ENCODE measurements at regions not wholly inside any gene's neighbourhood (a gene's known extent, or its start where the extent isn't known, plus 50 kb on each side); places are given as distances from the start of the nearest gene placed in this dataset.

DNA sequence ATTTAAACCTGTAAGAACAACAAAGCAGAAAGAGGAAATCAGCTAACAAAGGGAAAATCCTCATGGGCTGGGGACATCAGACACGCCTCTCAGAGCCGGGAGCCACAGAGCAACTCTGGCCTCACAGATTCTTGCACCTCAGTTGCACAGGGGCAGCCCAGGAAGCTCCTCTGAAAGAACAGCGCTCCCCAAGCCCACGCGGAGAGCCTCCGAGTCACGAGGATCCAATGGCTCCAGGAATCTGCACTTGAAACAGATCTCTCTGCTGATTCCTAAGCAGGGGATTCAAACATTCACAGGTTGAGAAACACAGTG is 213.2 kb upstream of the MGMT start:
- no peak for DNase-seq (ENCODE audit: insufficient read length, low spot score)
- FAIRE-seq: no peak

DNA sequence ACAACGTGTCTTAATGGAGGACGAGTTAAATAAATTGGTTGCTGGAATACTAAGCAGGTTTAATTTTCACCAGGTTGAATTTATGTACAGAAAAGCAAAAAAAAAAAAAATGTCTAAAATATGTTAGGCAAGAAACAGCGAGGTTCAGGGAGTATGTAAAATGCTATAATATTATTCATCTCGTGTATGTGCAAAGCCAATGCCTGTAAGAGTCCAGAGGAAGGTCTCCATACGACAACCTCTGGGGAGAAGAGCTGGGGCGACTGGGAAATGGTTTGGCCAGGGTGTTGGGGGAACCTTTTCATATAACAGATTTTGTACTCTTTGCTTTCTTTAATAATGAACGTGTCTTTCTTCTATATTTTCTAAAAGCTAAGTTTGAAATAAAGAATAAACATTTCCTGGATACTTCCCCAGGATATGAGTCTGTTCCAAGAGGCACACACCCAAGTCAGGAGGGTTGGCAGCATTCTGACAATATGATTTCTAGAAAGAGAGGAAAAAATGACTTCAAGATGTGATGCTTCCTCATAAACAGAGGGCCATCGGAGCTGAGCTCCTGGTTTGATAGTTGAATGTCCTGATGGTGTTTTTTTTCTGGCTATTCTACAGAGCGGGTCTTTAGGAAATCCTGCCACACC is 208.6 kb upstream of the MGMT start:
- DNase-seq (ENCODE audit: insufficient read length, low spot score) (no peak), FAIRE-seq (no peak)

DNA sequence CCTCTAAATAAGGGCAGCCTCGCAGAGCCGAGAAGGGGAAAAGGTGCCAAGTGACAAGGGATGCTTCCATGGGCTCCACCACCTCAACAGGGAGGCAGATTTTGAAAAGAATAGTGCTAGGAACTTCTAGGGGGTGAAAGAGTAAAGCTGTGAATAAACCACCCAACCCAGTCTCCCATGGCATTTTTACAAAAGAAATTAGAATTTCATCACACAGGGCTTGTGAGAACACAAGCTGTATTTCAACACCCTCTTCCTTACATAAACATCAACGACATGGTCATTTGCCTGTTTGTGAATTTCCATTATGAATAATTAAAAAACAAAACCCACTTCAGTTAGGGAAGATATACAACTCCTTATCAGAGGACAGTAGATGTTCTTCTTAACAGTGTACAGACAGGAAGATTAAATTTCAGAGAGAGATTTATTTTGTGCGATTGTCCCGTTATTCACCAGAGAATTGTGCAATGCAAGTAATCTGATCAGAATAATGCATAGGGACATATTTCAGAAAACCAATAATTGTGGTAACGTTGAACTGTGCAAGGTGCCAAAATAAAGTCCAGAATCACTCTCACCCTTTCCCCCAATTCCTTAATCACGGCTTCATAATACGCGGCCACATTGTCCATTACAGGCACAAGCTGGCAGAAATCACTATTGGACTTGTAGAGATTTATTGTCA is 207.8 kb upstream of the MGMT start:
- FAIRE-seq: no peak

DNA sequence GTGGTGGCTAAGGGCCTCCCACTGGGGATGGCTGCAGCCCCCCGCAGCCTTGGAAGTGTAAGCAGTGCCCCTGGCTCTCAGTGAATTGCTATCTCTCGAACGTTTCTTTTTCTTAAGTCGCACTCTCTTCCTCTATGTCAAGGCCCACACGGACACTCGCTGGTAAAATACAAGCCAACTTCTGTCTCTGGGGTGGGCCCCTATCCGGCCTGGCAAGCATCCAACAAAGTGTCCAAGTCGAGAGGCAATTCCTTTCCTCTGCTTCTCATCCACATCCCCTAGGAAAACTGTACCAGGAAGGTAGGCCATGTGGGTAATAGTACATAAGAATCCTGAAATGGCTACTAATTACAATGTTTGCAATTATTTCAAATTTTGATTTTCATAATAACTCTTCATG is 194.9 kb upstream of the MGMT start:
- DNase-seq (ENCODE audit: insufficient read length, low spot score) (no peak), FAIRE-seq (no peak)

More for the DNA sequence above, 207.8 kb upstream of the MGMT start:
- DNase-seq (ENCODE audit: insufficient read length, low spot score): no peak

DNA sequence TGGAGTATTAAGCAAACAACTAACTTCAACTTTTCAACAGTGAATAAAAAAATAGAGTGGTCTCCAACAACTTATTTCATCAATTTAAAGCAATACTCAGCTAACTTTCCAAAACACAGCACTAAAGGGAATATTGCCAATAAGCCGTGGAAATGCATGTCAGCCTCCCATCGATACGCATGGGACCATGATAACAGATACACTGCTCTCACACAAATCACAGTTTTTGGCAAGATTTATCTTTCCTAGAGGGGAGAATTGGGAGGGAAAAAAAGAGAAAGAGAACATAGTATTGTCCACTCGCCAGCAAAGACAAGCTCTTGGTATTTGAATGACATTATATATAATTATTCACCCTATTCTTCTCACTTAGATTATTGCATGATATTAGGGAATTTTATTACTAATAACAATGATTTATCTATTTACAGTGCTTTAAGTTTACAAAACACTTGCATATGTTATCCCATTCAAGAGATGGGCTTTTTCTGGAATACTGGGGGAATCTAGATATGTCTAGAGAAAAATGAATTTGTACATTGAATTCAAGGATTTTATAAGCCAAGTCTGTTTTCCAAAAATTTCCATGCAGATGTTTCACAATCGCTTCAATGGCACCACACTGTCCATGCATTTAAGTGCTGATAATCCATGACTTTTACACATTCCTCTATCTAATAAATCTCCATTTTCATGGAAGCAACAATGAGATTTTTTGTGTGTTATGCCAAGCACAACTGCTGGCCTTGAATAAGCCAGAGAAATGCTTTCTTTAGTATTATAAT is 194.0 kb upstream of the MGMT start:
- FAIRE-seq: no peak
- DNase-seq (ENCODE audit: insufficient read length, low spot score): no peak

DNA sequence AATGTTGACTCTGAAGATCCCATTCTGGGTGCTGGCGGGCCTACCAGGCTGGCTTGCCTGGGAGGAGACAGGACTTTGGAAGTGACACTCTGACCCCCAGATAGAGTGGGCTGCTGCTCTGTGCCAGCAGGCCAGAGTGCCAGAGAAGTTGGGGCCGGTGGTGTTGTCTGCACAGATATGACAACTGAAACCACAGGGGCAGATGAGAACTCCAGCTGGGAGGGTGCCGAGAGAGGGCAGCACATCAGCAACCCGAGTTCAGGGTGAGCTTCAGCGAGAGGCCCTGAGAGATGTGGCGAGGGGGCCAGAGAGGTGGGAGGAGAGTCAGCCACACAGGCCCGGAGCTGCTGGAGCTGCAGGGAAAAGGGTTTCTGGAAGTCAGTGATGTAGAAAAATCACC is 193.2 kb upstream of the MGMT start:
- DNase-seq (ENCODE audit: insufficient read length, low spot score) (no peak), FAIRE-seq (no peak)

DNA sequence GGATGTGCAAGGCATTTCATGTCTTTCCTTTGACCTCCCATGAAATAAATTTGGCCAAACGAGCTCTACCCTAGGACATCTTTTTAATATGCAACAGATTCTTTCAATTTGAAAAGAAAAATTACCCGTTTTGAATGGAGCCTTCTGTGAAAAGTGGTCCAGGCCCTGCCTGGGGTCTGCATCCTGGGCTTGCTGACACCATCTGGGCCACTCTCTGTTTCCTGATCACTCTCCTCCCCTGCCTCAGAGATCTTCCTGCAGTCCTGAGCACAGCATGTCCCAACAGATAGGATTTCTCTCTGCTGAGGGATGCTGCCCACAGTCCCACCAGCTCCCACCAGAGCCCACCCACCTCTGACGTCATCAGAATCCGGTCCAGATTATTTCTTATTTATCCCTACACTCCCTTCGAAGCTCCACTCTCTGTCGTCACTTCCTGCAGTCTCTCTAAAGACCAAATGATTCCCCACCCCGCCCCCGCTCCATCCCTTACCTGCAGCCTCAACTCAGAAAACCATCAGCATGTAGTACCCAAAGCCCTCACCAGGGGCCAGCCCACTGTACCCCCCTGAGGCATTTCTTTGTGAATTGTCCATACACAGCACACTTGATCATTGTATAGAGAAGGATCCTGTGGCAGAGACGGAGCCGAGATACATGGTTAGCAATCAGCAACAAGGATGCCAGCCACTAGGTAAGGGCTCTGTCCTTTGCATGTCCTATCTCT is 192.1 kb upstream of the MGMT start:
- FAIRE-seq: no peak
- DNase-seq (ENCODE audit: insufficient read length, low spot score): no peak

DNA sequence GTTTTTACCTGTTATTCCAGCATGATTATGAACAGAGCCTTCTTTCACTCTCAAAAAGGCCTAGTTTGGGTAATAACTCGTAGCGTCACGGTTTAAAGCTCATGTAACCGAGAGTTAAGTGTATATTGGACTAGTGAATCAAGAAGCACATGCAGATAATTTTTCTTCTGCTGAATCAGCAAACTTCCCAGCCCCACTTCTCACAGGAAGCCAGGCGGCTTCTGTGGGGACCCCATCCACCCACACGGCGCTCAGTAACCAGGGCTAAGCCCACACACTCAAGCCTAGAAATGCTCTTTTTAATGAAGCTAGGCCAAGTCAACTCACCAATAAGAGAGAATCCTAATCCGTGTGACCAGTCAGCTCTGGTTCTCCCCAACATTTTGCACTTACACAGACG is 191.2 kb upstream of the MGMT start:
- no peak for FAIRE-seq

DNA sequence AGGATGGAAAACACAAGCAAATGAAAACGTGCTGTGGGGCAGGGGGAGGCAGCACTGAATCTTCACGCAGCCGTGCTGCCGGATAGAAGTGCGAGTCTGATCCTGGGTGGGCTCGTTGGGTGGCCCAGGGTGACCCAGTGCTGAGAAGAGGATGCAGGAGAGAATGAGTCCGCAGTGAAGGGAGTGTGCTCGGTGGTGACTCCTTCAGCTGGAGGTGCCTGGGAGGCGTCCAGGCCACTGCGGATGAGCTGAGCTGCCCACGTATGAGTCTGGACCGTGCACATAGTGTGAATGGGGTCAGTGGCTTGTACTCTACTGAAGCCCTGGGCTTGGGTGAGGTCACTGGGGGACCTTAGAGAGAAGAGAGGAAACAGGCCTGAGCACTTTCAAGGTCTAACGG is 190.0 kb upstream of the MGMT start:
- FAIRE-seq: no peak
- no peak for DNase-seq (ENCODE audit: insufficient read length, low spot score)

More for the DNA sequence above, 191.2 kb upstream of the MGMT start:
- DNase-seq (ENCODE audit: insufficient read length, low spot score): no peak

DNA sequence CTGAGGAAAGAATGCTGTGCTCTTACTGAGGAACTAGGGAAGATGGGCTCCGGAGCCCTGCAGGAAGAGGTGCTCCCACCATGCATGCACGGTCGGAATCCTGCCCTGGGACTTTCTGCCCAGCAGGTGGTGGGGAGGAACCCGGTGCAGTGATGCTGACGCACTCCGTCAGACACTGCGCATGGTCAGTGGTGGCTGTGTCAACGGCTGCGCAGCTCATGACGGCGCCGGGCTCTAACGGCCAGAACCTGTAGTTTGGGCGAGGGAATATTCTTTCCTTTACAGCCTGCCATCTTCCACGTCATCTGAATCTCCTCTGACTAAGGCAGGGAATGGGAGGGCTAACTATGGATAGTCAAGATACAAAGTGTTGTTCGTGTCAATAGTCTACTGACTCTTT is 189.2 kb upstream of the MGMT start:
- FAIRE-seq (no peak), DNase-seq (ENCODE audit: insufficient read length, low spot score) (no peak)

DNA sequence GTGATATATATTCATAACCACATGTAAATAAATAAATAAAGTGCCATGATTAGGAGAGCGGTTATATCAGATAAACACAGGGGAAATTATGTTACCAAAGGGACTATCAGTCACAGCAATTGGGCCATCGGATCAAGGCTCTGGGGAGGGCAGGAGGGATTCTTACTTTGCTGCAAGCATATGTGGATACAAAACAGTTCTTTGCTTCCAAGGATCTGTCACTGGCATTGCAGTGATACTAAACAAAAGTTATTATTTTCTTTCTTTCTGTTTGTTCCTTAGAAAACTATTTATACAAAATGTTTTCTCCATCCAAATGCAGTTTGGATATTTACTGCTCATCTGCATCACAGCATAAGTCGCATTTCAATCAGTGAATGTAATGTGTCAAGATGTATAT is 188.4 kb upstream of the MGMT start:
- no peak for DNase-seq (ENCODE audit: insufficient read length, low spot score)
- no peak for FAIRE-seq

DNA sequence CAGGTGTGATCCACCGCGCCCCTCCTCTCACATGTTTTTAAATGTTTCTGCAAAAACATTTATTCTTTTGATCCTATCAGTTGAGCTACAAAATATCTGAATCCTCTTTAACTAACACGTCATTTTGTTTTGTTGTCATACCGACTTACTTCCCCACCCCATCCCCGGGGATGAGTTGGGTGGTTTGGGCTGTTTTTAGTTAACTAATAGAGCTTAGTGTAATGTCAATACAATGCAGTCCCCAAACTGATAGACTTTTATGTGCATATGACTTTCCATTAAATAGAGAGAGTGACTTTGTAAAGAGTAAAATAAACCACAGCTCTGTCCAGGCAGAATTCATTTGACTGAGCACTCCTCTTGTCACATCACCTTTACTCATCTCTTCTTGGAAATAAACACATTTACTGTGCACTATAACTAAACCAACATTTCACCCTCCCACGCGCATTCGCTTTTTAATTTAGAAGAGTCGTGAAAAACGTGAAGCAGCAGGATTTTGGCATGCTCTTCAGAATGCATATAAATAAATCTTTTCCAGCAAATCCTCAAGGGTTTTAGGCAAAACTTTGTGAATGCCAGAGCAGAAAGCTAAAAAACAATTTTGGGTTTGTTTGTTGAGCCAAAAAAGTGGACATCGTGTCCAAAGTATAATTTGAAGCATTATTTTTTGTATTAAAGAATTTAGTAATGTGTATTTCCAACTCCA is 187.4 kb upstream of the MGMT start:
- FAIRE-seq (no peak), DNase-seq (ENCODE audit: insufficient read length, low spot score) (no peak)

DNA sequence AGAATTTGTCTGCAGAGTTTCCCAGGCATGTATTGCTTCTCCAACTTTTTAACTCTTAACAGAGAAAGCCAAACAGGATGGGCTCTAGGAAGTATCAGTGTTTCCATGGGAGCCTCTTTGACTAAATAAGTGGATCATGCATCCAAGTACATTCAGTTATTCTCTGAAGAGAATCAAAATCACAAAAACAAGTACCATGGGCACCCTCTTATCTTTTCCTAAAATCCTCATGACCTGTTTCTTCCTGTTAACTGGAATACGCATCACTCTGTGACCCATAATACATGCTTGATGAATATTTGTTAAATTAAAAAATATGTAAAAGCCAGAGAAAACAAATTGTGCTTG is 186.9 kb upstream of the MGMT start:
- FAIRE-seq: no peak
- DNase-seq (ENCODE audit: insufficient read length, low spot score): no peak

DNA sequence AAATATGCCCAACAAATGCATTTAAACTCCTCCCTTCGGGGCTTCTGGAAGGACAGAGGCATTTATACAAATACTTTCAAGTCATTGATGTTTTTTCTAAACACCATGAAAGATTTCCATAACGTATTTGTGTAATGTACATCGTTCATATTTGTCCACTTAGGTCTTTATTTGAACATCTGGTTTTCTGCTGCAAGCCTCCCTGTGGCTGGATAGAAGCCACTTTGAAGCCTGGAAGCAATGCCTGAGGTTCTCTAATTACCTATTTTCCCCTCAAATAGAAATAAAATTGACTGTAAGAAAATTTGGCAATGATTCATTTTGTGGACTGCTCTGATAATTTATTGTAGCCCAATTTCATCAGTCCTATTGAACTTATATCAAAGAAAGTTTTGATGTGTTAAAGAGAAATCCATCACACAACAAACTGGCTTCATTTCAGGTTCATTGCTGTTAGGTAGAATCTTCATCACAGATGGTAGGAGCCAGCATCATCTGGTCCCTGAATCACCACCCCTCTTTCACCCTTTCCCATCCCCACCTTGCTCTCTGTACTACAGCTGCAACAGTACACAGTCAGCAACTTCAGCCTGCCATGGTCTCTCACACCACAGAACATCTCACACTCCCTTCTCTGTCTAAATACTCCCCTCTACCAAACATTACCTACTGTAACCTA is 186.0 kb upstream of the MGMT start:
- DNase-seq (ENCODE audit: insufficient read length, low spot score) (no peak), FAIRE-seq (no peak)

DNA sequence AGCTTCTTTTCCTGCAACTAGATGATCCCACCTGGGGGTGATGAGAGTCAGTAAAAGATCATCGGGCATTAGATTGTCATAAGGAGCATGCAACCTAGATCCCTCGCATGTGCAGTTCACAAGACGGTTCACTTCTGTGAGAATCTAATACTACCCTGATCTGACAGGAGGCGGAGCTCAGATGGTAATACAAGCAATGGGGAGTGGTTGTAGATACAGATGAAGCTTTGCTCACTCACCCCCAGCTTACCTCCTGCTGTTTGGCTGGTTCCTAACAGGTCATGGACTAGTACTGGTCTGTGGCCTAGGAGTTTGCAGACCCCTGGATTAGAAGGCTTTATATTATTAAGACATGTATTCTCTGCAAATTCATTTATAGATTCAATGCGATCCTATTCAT is 181.6 kb upstream of the MGMT start:
- FAIRE-seq (no peak), DNase-seq (ENCODE audit: insufficient read length, low spot score) (no peak)

DNA sequence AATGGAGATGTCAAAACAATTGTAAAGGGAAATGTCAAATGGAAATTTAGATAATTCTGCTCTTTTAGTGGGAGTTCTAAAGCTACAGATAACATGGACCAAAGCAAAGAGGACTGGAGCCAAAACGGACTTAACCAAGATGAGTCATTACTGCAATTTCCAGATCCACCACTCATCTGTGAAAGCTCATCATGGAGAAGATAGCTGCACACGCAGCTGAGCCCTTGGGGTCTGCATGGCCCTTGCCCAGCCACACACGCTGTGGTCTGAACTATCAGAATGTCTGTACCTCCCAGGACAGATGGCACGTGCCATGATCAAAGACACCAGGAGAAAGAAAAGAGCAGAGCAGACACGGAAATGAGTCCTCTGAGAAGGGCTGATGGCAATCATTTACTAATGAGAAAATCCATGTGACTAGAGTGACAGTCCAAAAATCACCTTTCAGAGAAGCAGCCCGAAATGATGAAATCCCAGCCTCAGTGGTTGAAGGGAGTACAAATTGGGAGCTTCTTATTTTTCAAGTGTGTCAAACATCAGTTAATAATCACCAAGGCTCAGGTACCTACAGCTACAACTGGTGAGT is 177.9 kb upstream of the MGMT start:
- DNase-seq (ENCODE audit: insufficient read length, low spot score) (no peak), FAIRE-seq (no peak)

DNA sequence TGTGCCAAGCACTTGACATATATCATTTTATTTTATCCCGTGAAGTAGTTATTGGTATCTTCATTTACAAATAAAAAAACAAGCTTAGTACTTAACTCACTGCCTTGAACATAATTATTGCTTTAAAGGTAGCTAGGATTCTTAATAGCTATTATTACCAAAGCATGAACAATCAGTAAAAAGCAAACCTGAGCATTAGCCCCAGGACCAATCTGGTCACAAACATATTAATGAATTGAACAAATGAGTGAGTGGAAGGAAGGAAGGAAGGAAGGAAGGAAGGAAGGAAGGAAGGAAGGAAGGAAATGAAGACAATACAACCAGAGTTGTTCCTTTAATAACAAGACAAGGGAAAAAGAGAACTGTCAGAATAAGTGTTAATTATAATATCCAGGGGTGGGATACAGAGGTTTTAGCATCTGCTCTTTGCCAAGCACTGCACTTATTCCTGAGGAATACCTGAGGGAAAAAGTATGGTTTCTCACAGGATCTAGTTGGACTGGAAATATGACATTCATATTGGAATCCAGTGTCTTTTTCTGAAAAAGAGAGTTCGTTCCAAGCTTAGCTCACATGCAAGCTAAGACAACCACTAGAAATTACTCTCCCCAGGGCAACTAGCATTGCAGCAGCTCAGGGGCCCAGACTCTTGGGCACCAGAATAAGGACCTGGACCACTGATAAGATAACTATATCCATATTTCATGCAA is 172.9 kb upstream of the MGMT start:
- FAIRE-seq: no peak
- DNase-seq (ENCODE audit: insufficient read length, low spot score): no peak

DNA sequence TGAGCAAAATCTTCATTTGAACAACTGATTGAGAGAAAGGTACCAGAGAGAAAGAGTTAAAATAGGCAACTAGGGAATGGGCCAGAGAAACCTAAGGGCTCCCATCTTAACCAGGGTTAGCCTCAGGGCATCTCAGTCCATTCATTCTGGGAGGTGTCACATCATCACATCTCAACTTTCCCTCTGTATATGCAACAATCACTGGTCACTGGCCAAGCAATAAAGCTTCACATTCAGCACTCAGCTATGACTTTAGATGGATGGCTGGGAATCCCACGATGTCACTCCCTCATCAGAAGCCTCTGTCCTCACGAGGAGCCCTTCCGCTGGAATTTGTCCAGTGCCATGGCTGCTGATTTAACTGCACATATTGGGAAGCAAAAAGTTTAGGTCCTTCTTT is 172.1 kb upstream of the MGMT start:
- no peak for FAIRE-seq
- DNase-seq (ENCODE audit: insufficient read length, low spot score): no peak

DNA sequence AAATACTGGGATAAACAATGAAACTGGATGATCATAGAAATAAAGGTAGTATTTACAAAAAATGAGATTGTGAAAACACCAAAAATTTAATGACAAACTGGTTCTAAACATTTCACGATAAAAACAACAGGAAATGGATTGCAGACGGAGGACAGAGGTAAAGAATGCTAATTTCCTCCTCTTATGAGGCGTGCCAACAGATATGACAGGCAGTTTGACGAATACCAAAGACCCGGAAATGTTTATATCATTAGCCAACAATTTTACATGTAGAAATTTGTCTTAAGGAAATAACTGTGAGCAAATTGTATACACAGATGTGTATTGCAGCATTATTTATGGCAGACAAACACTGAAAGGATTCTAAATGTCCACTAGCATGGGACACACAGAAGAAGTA is 162.0 kb upstream of the MGMT start:
- FAIRE-seq: no peak
- DNase-seq (ENCODE audit: insufficient read length, low spot score): no peak
